HL-60/S4 treated with retinoic acid at 250 ng/mL for 4 days and 3 days (cell line): ENCODE measurements at regions not wholly inside any gene's neighbourhood (a gene's known extent, or its start where the extent isn't known, plus 50 kb on each side); places are given as distances from the start of the nearest gene placed in this dataset.
"Not testable (repeated sequence)": the region's sequence is repeated elsewhere in the genome, so short reads cannot be mapped to it uniquely, and the experiment has no call there.

ENCODE experiments used
- in situ Hi-C: fragments of 300-500 bp; cut with MboI; formaldehyde crosslinking; loops from 2 replicates; pipeline ENCODE4 v1.7.0; 2022; ENCODE audit warnings: low sequenced_read_pairs

- in situ Hi-C loops = not testable (repeated sequence)
Observed at GRCh38 chr12:46474385-46474784, 101.8 kb upstream of the SLC38A2 start.

- in situ Hi-C loops = no loop called here
Observed at GRCh38 chr12:46473634-46474329, 101.2 kb upstream of the SLC38A2 start.

GRCh38 chr12:46472893-46473633 is 100.5 kb upstream of the SLC38A2 start:
- in situ Hi-C loops = no loop called here

- in situ Hi-C loops = no loop called here
Observed at GRCh38 chr12:46472144-46472705, 99.7 kb upstream of the SLC38A2 start.

- in situ Hi-C loops = no loop called here
Observed at GRCh38 chr12:46471404-46471803, 98.8 kb upstream of the SLC38A2 start.

GRCh38 chr12:46470975-46471374 is 98.4 kb upstream of the SLC38A2 start:
- in situ Hi-C loops = no loop called here

- in situ Hi-C loops = no loop called here
Observed at GRCh38 chr12:46470036-46470627, 97.6 kb upstream of the SLC38A2 start.

GRCh38 chr12:46468813-46469212 is 96.2 kb upstream of the SLC38A2 start:
- in situ Hi-C loops = no loop called here

GRCh38 chr12:46468160-46468559 is 95.6 kb upstream of the SLC38A2 start:
- in situ Hi-C loops = no loop called here

- in situ Hi-C loops = no loop called here
Observed at GRCh38 chr12:46465307-46465706, 92.7 kb upstream of the SLC38A2 start.

GRCh38 chr12:46464863-46465262 is 92.3 kb upstream of the SLC38A2 start:
- in situ Hi-C loops = no loop called here

- in situ Hi-C loops = no loop called here
Observed at GRCh38 chr12:46462641-46463355, 90.2 kb upstream of the SLC38A2 start.

- in situ Hi-C loops = no loop called here
Observed at GRCh38 chr12:46461907-46462640, 89.5 kb upstream of the SLC38A2 start.

- in situ Hi-C loops = no loop called here
Observed at GRCh38 chr12:46461459-46461858, 88.9 kb upstream of the SLC38A2 start.

- in situ Hi-C loops = no loop called here
Observed at GRCh38 chr12:46460682-46461210, 88.2 kb upstream of the SLC38A2 start.

GRCh38 chr12:46459861-46460545 is 87.4 kb upstream of the SLC38A2 start:
- in situ Hi-C loops = no loop called here

- in situ Hi-C loops = no loop called here
Observed at GRCh38 chr12:46459111-46459510, 86.5 kb upstream of the SLC38A2 start.

GRCh38 chr12:46458500-46459102 is 86.0 kb upstream of the SLC38A2 start:
- in situ Hi-C loops = no loop called here

GRCh38 chr12:46457958-46458357 is 85.4 kb upstream of the SLC38A2 start:
- in situ Hi-C loops = no loop called here
